ENCODE measurements at regions not wholly inside any gene's neighbourhood (a gene's known extent, or its start where the extent isn't known, plus 50 kb on each side); places are given as distances from the start of the nearest gene placed in this dataset.

GRCh38 chr10:117463545-117463920, 79.0 kb upstream of the EMX2 start:
- no peaks in the 10 kb centered on the region for H3K79me2 ChIP-seq (ENCODE audit: control insufficient read depth, insufficient read depth, low read length)
- peaks cover 19% of the 10 kb centered on the region for H3K4me1 ChIP-seq (ENCODE audit: control insufficient read depth, extremely low read depth, insufficient read depth, low read length)
- no peaks in the 10 kb centered on the region for H4K20me1 ChIP-seq (ENCODE audit: control insufficient read depth, extremely low read depth, insufficient read depth, low read length)
- H2AFZ ChIP-seq (ENCODE audit: control insufficient read depth, low read length): no peak overlapping the region
- DNase-seq (ENCODE audit: low read depth, low spot score): no peak
- dilution Hi-C loops (cut with MboI; ENCODE audit: extremely low pct_ligation_motif_present, low sequenced_read_pairs): no loop called here
- H3K4me2 ChIP-seq (ENCODE audit: control insufficient read depth, extremely low read depth, insufficient read depth, low read depth, low read length): no peak overlapping the region
- no peak overlapping the region for H3K27ac ChIP-seq (ENCODE audit: control insufficient read depth, insufficient read depth, low read length)
- H3K4me3 ChIP-seq (ENCODE audit: control insufficient read depth in 2 of 3, extremely low read depth in 1 of 3, insufficient read depth in 2 of 3, low read depth in 1 of 3, low read length in 3 of 3): no peak overlapping the region
- no peak for TF ChIP-seq EZH2 (IDR thresholded peaks at IDR 0.05; ENCODE audit: low read length)
- TF ChIP-seq, protein P1, sequence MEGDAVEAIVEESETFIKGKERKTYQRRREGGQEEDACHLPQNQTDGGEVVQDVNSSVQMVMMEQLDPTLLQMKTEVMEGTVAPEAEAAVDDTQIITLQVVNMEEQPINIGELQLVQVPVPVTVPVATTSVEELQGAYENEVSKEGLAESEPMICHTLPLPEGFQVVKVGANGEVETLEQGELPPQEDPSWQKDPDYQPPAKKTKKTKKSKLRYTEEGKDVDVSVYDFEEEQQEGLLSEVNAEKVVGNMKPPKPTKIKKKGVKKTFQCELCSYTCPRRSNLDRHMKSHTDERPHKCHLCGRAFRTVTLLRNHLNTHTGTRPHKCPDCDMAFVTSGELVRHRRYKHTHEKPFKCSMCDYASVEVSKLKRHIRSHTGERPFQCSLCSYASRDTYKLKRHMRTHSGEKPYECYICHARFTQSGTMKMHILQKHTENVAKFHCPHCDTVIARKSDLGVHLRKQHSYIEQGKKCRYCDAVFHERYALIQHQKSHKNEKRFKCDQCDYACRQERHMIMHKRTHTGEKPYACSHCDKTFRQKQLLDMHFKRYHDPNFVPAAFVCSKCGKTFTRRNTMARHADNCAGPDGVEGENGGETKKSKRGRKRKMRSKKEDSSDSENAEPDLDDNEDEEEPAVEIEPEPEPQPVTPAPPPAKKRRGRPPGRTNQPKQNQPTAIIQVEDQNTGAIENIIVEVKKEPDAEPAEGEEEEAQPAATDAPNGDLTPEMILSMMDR (optimal IDR thresholded peaks at IDR 0.05 in 1 of 3, IDR thresholded peaks at IDR 0.05 in 1 of 3, conservative IDR thresholded peaks at IDR 0.05 in 1 of 3; ENCODE audit: extremely low read depth in 1 of 3, insufficient read depth in 2 of 3, low read length in 3 of 3): no peak
- no peaks in the 10 kb centered on the region for H3K9me3 ChIP-seq (ENCODE audit: control insufficient read depth, low read depth, low read length)
- no peak overlapping the region for H3K9ac ChIP-seq (ENCODE audit: control insufficient read depth, extremely low read depth, insufficient read depth, low read length)
- peaks cover 4% of the 10 kb centered on the region for H3K9me1 ChIP-seq (ENCODE audit: control insufficient read depth, extremely low read depth, insufficient read depth, low read length)
- FAIRE-seq: no peak
- H3K36me3 ChIP-seq (ENCODE audit: control insufficient read depth in 2 of 2, extremely low read depth in 1 of 2, insufficient read depth in 2 of 2, low read length in 2 of 2): no peaks in the 10 kb centered on the region
- H3K27me3 ChIP-seq (ENCODE audit: control insufficient read depth, extremely low read depth, insufficient read depth, low read length): no peaks in the 10 kb centered on the region

DNA sequence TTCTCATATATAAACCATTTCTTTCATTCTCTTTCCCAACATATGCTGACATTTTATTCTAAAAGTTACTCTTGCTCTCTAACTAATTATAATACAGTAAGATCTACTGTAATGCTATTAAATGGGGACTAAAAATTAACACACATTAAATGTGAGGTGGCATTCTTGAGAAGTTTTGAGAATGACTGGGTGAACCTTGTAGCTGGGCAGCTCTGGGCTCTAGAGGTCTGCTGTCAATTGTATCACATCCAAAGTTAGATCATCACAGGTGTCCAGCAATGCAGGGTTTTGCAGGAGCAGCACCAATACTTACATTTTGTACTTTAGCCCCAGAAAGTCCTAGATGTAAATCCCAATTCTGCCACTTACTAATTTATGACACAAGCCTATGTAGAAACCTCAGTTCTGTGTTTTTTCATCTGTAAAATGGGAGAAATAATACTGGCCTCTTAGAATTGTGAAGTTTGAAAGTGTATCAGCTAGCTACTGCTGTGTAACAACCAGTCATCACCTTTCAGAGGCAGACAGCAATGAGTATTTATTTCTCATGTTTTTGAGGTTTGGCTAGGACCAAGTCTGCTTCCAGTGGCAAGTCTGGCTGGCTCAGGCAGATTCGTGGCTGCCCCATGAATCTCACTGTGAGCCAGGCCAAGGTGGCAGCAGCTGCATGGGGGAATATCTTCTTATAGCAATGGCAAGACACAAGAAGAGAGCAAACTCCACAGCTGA, 79.6 kb upstream of the EMX2 start:
- H4K20me1 ChIP-seq (ENCODE audit: control insufficient read depth, extremely low read depth, insufficient read depth, low read length): no peaks in the 10 kb centered on the region
- H3K27ac ChIP-seq (ENCODE audit: control insufficient read depth, insufficient read depth, low read length): no peak overlapping the region
- H3K9me3 ChIP-seq (ENCODE audit: control insufficient read depth, low read depth, low read length): no peaks in the 10 kb centered on the region

More for the DNA sequence above, 79.6 kb upstream of the EMX2 start:
- no peak for TF ChIP-seq EZH2 (IDR thresholded peaks at IDR 0.05; ENCODE audit: low read length)
- TF ChIP-seq, protein P1 (optimal IDR thresholded peaks at IDR 0.05 in 1 of 3, IDR thresholded peaks at IDR 0.05 in 1 of 3, conservative IDR thresholded peaks at IDR 0.05 in 1 of 3; ENCODE audit: extremely low read depth in 1 of 3, insufficient read depth in 2 of 3, low read length in 3 of 3): no peak
- H2AFZ ChIP-seq (ENCODE audit: control insufficient read depth, low read length): no peak overlapping the region
- peaks cover 20% of the 10 kb centered on the region for H3K4me1 ChIP-seq (ENCODE audit: control insufficient read depth, extremely low read depth, insufficient read depth, low read length)
- no peak for DNase-seq (ENCODE audit: low read depth, low spot score)
- dilution Hi-C loops (cut with MboI; ENCODE audit: extremely low pct_ligation_motif_present, low sequenced_read_pairs): no loop called here
- no peak overlapping the region for H3K4me2 ChIP-seq (ENCODE audit: control insufficient read depth, extremely low read depth, insufficient read depth, low read depth, low read length)
- no peaks in the 10 kb centered on the region for H3K27me3 ChIP-seq (ENCODE audit: control insufficient read depth, extremely low read depth, insufficient read depth, low read length)
- no peak for FAIRE-seq
- no peaks in the 10 kb centered on the region for H3K36me3 ChIP-seq (ENCODE audit: control insufficient read depth in 2 of 2, extremely low read depth in 1 of 2, insufficient read depth in 2 of 2, low read length in 2 of 2)
- peaks cover 4% of the 10 kb centered on the region for H3K9me1 ChIP-seq (ENCODE audit: control insufficient read depth, extremely low read depth, insufficient read depth, low read length)
- H3K4me3 ChIP-seq (ENCODE audit: control insufficient read depth in 2 of 3, extremely low read depth in 1 of 3, insufficient read depth in 2 of 3, low read depth in 1 of 3, low read length in 3 of 3): no peak overlapping the region
- no peak overlapping the region for H3K9ac ChIP-seq (ENCODE audit: control insufficient read depth, extremely low read depth, insufficient read depth, low read length)
- no peaks in the 10 kb centered on the region for H3K79me2 ChIP-seq (ENCODE audit: control insufficient read depth, insufficient read depth, low read length)

All from keratinocyte (primary cell).